Epithelial cell of esophagus (primary cell): ENCODE measurements at regions not wholly inside any gene's neighbourhood (a gene's known extent, or its start where the extent isn't known, plus 50 kb on each side); places are given as distances from the start of the nearest gene placed in this dataset.
"Not testable (repeated sequence)": the region's sequence is repeated elsewhere in the genome, so short reads cannot be mapped to it uniquely, and the experiment has no call there.

Source experiments
- DNase-seq: peaks from one replicate; pipeline ENCODE4 v3.0.0; 2010; ENCODE audit warnings: low read depth
- H3K4me3 ChIP-seq: 2 replicates; pipeline ENCODE4 v1.5.1; 2011; ENCODE audit warnings: mild to moderate bottlenecking, low read length, control low read depth
- CTCF ChIP-seq: IDR thresholded peaks from 2 replicates; pipeline ENCODE4 v1.5.1; 2011; ENCODE audit warnings: low read depth, mild to moderate bottlenecking, low read length, control low read depth, inconsistent platforms; ENCODE audit not compliant: insufficient read depth; ENCODE audit errors: missing control alignments

GRCh38 chr5:174553556-174553955 is 170.8 kb upstream of the MSX2 start:
- no peak for DNase-seq
- no peak for TF ChIP-seq CTCF
- H3K4me3 ChIP-seq = no peak overlapping the region

- no peak for DNase-seq
- no peak overlapping the region for H3K4me3 ChIP-seq
- no peak for TF ChIP-seq CTCF
Measured at GRCh38 chr5:174555726-174556125, 168.7 kb upstream of the MSX2 start.

- H3K4me3 ChIP-seq = no peak overlapping the region
- TF ChIP-seq CTCF = no peak
- DNase-seq = no peak
Measured at GRCh38 chr5:174556756-174557155, 167.6 kb upstream of the MSX2 start.

- TF ChIP-seq CTCF = no peak
- H3K4me3 ChIP-seq = no peak overlapping the region
- DNase-seq = no peak
Measured at GRCh38 chr5:174558190-174558589, 166.2 kb upstream of the MSX2 start.

- DNase-seq = peak; percentile 63
- no peak overlapping the region for H3K4me3 ChIP-seq
- no peak for TF ChIP-seq CTCF
Measured at GRCh38 chr5:174559141-174559540, 165.2 kb upstream of the MSX2 start.

GRCh38 chr5:174559566-174560090 is 164.8 kb upstream of the MSX2 start:
- no peak for TF ChIP-seq CTCF
- H3K4me3 ChIP-seq = no peak overlapping the region
- DNase-seq = no peak

GRCh38 chr5:174560861-174561260 is 163.5 kb upstream of the MSX2 start:
- no peak for TF ChIP-seq CTCF
- no peak for DNase-seq
- H3K4me3 ChIP-seq = no peak overlapping the region

- not testable (repeated sequence) for H3K4me3 ChIP-seq, DNase-seq
Measured at GRCh38 chr5:174563040-174563439, 161.3 kb upstream of the MSX2 start.
